ENCODE measurements at regions not wholly inside any gene's neighbourhood (a gene's known extent, or its start where the extent isn't known, plus 50 kb on each side); places are given as distances from the start of the nearest gene placed in this dataset.

- no peaks in the 10 kb centered on the region for H3K4me1 Mint-ChIP-seq (ENCODE audit: low read depth in 2 of 2)
Measured at GRCh38 chr7:45446195-45446944, 127.8 kb upstream of the ADCY1 start.

GRCh38 chr7:45447296-45447695 lies 126.9 kb upstream of the ADCY1 start:
- peaks cover 3% of the 10 kb centered on the region for H3K9me3 Mint-ChIP-seq
- no peaks in the 10 kb centered on the region for H3K4me1 Mint-ChIP-seq (ENCODE audit: low read depth in 2 of 2)
- no peak for ATAC-seq
- H3K4me3 Mint-ChIP-seq, result no peak overlapping the region
- H3K27me3 Mint-ChIP-seq, result peaks cover 5 to 35% of the 10 kb centered on the region in 2 donors
- H3K36me3 Mint-ChIP-seq, result no peaks in the 10 kb centered on the region
- no peak for DNase-seq (ENCODE audit: low spot score)
- H3K27ac Mint-ChIP-seq, result no peak overlapping the region

More at GRCh38 chr7:45446195-45446944, 127.8 kb upstream of the ADCY1 start:
- peak in 1 of 2 donors; percentile 44 for ATAC-seq
- no peak for DNase-seq (ENCODE audit: low spot score)
- H3K27ac Mint-ChIP-seq, result no peak overlapping the region
- no peaks in the 10 kb centered on the region for H3K36me3 Mint-ChIP-seq
- H3K4me3 Mint-ChIP-seq, result no peak overlapping the region
- peaks cover 3% of the 10 kb centered on the region for H3K9me3 Mint-ChIP-seq
- H3K27me3 Mint-ChIP-seq, result peaks cover 5 to 26% of the 10 kb centered on the region in 2 donors

GRCh38 chr7:45450571-45451204 lies 123.5 kb upstream of the ADCY1 start:
- no peak overlapping the region for H3K4me3 Mint-ChIP-seq
- H3K9me3 Mint-ChIP-seq, result peaks cover 3% of the 10 kb centered on the region

GRCh38 chr7:45451342-45452035 lies 122.7 kb upstream of the ADCY1 start:
- Mint-ChIP-seq H3K36me3 (no peaks in the 10 kb centered on the region), H3K4me1 (ENCODE audit: low read depth in 2 of 2) (no peaks in the 10 kb centered on the region), H3K4me3 (no peak overlapping the region), H3K27ac (no peak overlapping the region), H3K9me3 (peaks cover 3% of the 10 kb centered on the region), H3K27me3 (peaks cover 5 to 35% of the 10 kb centered on the region in 2 donors)
- DNase-seq (ENCODE audit: low spot score) (no peak), ATAC-seq (no peak)

More at GRCh38 chr7:45450571-45451204, 123.5 kb upstream of the ADCY1 start:
- Mint-ChIP-seq H3K36me3 (no peaks in the 10 kb centered on the region), H3K27ac (no peak overlapping the region), H3K27me3 (peaks cover 5 to 36% of the 10 kb centered on the region in 2 donors), H3K4me1 (ENCODE audit: low read depth in 2 of 2) (no peaks in the 10 kb centered on the region)
- DNase-seq (ENCODE audit: low spot score) (no peak), ATAC-seq (no peak)

- ATAC-seq (no peak), DNase-seq (ENCODE audit: low spot score) (no peak)
- Mint-ChIP-seq H3K4me1 (ENCODE audit: low read depth in 2 of 2) (no peaks in the 10 kb centered on the region), H3K27me3 (peaks cover 5 to 21% of the 10 kb centered on the region in 2 donors), H3K27ac (no peak overlapping the region), H3K36me3 (no peaks in the 10 kb centered on the region), H3K9me3 (no peaks in the 10 kb centered on the region), H3K4me3 (no peak overlapping the region)
Measured at GRCh38 chr7:45454771-45455170, 119.4 kb upstream of the ADCY1 start.

- DNase-seq (ENCODE audit: low spot score), result no peak
- Mint-ChIP-seq H3K9me3 (no peaks in the 10 kb centered on the region), H3K27me3 (peaks cover 5 to 21% of the 10 kb centered on the region in 2 donors), H3K36me3 (no peaks in the 10 kb centered on the region), H3K4me3 (no peak overlapping the region), H3K27ac (no peak overlapping the region), H3K4me1 (ENCODE audit: low read depth in 2 of 2) (no peaks in the 10 kb centered on the region)
- ATAC-seq, result peak in 1 of 2 donors; percentile 24
Measured at GRCh38 chr7:45455662-45456061, 118.5 kb upstream of the ADCY1 start.

- Mint-ChIP-seq H3K36me3 (no peaks in the 10 kb centered on the region), H3K27me3 (peaks cover 5 to 21% of the 10 kb centered on the region in 2 donors), H3K27ac (no peak overlapping the region), H3K4me1 (ENCODE audit: low read depth in 2 of 2) (no peaks in the 10 kb centered on the region), H3K4me3 (no peak overlapping the region), H3K9me3 (no peaks in the 10 kb centered on the region)
- ATAC-seq (no peak), DNase-seq (ENCODE audit: low spot score) (no peak)
Measured at GRCh38 chr7:45456105-45456504, 118.1 kb upstream of the ADCY1 start.

- no peaks in the 10 kb centered on the region for H3K36me3 Mint-ChIP-seq
- H3K9me3 Mint-ChIP-seq, result no peaks in the 10 kb centered on the region
- DNase-seq (ENCODE audit: low spot score) (no peak), ATAC-seq (no peak)
- peaks cover 5 to 16% of the 10 kb centered on the region in 2 donors for H3K27me3 Mint-ChIP-seq
- no peak overlapping the region for H3K27ac Mint-ChIP-seq
- H3K4me1 Mint-ChIP-seq (ENCODE audit: low read depth in 2 of 2), result no peaks in the 10 kb centered on the region
- H3K4me3 Mint-ChIP-seq, result no peak overlapping the region
Measured at GRCh38 chr7:45456747-45457524, 117.2 kb upstream of the ADCY1 start.

- DNase-seq (ENCODE audit: low spot score) (no peak), ATAC-seq (no peak)
- peaks cover 5 to 16% of the 10 kb centered on the region in 2 donors for H3K27me3 Mint-ChIP-seq
- H3K27ac Mint-ChIP-seq, result no peak overlapping the region
- no peaks in the 10 kb centered on the region for H3K4me1 Mint-ChIP-seq (ENCODE audit: low read depth in 2 of 2)
- H3K4me3 Mint-ChIP-seq, result no peak overlapping the region
- H3K36me3 Mint-ChIP-seq, result no peaks in the 10 kb centered on the region
- no peaks in the 10 kb centered on the region for H3K9me3 Mint-ChIP-seq
Measured at GRCh38 chr7:45457591-45457990, 116.6 kb upstream of the ADCY1 start.

- ATAC-seq (no peak), DNase-seq (ENCODE audit: low spot score) (no peak)
- H3K4me1 Mint-ChIP-seq (ENCODE audit: low read depth in 2 of 2), result no peaks in the 10 kb centered on the region
- peaks cover 5 to 16% of the 10 kb centered on the region in 2 donors for H3K27me3 Mint-ChIP-seq
- no peaks in the 10 kb centered on the region for H3K36me3 Mint-ChIP-seq
- no peak overlapping the region for H3K27ac Mint-ChIP-seq
- H3K9me3 Mint-ChIP-seq, result no peaks in the 10 kb centered on the region
- H3K4me3 Mint-ChIP-seq, result no peak overlapping the region
Measured at GRCh38 chr7:45459476-45459875, 114.7 kb upstream of the ADCY1 start.

- no peaks in the 10 kb centered on the region for H3K4me1 Mint-ChIP-seq (ENCODE audit: low read depth in 2 of 2)
- DNase-seq (ENCODE audit: low spot score) (no peak), ATAC-seq (no peak)
- no peaks in the 10 kb centered on the region for H3K36me3 Mint-ChIP-seq
- peaks cover 7 to 10% of the 10 kb centered on the region in 2 donors for H3K27me3 Mint-ChIP-seq
- no peak overlapping the region for H3K27ac Mint-ChIP-seq
- no peaks in the 10 kb centered on the region for H3K9me3 Mint-ChIP-seq
- no peak overlapping the region for H3K4me3 Mint-ChIP-seq
Measured at GRCh38 chr7:45460379-45460778, 113.8 kb upstream of the ADCY1 start.

- H3K36me3 Mint-ChIP-seq, result no peaks in the 10 kb centered on the region
- H3K27me3 Mint-ChIP-seq, result peaks cover 8 to 10% of the 10 kb centered on the region in 2 donors
- H3K4me1 Mint-ChIP-seq (ENCODE audit: low read depth in 2 of 2), result no peaks in the 10 kb centered on the region
- H3K9me3 Mint-ChIP-seq, result no peaks in the 10 kb centered on the region
- ATAC-seq, result no peak
- H3K4me3 Mint-ChIP-seq, result no peak overlapping the region
- no peak for DNase-seq (ENCODE audit: low spot score)
- H3K27ac Mint-ChIP-seq, result no peak overlapping the region
Measured at GRCh38 chr7:45461026-45461425, 113.1 kb upstream of the ADCY1 start.

GRCh38 chr7:45469103-45469502 lies 105.1 kb upstream of the ADCY1 start:
- Mint-ChIP-seq H3K9me3 (no peaks in the 10 kb centered on the region), H3K36me3 (no peaks in the 10 kb centered on the region), H3K27ac (no peak overlapping the region), H3K4me3 (no peak overlapping the region), H3K27me3 (peaks cover 12 to 42% of the 10 kb centered on the region in 2 donors), H3K4me1 (ENCODE audit: low read depth in 2 of 2) (no peaks in the 10 kb centered on the region)
- no peak for ATAC-seq
- DNase-seq (ENCODE audit: low spot score), result no peak
